GM06990 (cell line): ENCODE measurements at regions not wholly inside any gene's neighbourhood (a gene's known extent, or its start where the extent isn't known, plus 50 kb on each side); places are given as distances from the start of the nearest gene placed in this dataset.

Experiments used
- DNase-seq: peaks from one replicate; pipeline ENCODE4 v3.0.0-alpha.2; 2011; ENCODE audit not compliant: insufficient read length; ENCODE audit errors: extremely low read depth
- H3K27me3 ChIP-seq: replicated peaks from 2 replicates; pipeline ENCODE4 v1.6.0; 2011; ENCODE audit warnings: low read length; ENCODE audit not compliant: control insufficient read depth, insufficient read depth
- H3K36me3 ChIP-seq: 2 replicates; pipeline ENCODE4 v1.5.1; 2011; ENCODE audit warnings: low read length; ENCODE audit not compliant: control insufficient read depth, insufficient read depth
- H3K4me3 ChIP-seq: replicated peaks from 2 replicates; pipeline ENCODE4 v1.5.1; 2011; ENCODE audit warnings: low read depth, mild to moderate bottlenecking, control low read depth, low read length
- TF ChIP-seq, protein P1 (sequence below): IDR thresholded peaks from 2 replicates; pipeline ENCODE4 v1.5.1; 2011; ENCODE audit warnings: low read length, control low read depth, mild to moderate bottlenecking, inconsistent platforms; ENCODE audit not compliant: insufficient read depth, poor library complexity, severe bottlenecking

DNA sequence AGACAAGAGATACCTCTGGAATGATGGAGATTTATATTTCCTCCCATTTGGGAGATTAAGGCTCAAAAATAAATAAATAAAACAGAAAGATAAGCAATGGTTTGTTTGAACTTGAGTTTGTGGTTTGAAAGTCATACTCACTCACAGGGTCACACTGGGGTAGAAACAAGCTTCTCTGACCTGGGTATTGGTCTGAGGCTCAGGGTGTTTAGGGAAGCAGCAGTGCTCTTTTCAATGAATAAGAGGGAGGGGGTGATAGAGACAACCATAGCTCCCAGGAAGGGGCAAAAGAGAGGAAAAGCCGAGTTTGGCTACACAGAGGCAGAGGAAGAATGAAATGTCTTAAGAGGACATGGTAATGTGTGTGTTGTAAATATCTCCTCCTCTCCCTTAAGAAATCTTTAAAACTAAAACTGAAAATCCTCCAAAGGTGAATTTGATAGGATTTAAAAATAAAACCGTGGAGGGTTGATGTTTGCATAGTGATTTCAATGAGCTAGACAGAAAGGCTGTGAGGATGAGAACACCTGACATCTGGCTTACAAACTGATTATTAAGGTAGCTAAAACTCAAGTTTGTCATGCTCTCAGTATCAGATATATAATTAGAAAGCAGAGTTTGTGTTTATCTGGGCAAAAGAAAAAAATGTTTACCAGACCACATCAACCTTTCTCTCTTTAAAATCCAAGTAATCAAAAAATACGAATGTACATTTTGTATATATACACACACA, 159.9 kb upstream of the TMEFF2 start:
- no peaks in the 10 kb centered on the region for H3K27me3 ChIP-seq
- no peak overlapping the region for H3K4me3 ChIP-seq
- no peak for DNase-seq
- H3K36me3 ChIP-seq = no peaks in the 10 kb centered on the region
- TF ChIP-seq, protein P1, sequence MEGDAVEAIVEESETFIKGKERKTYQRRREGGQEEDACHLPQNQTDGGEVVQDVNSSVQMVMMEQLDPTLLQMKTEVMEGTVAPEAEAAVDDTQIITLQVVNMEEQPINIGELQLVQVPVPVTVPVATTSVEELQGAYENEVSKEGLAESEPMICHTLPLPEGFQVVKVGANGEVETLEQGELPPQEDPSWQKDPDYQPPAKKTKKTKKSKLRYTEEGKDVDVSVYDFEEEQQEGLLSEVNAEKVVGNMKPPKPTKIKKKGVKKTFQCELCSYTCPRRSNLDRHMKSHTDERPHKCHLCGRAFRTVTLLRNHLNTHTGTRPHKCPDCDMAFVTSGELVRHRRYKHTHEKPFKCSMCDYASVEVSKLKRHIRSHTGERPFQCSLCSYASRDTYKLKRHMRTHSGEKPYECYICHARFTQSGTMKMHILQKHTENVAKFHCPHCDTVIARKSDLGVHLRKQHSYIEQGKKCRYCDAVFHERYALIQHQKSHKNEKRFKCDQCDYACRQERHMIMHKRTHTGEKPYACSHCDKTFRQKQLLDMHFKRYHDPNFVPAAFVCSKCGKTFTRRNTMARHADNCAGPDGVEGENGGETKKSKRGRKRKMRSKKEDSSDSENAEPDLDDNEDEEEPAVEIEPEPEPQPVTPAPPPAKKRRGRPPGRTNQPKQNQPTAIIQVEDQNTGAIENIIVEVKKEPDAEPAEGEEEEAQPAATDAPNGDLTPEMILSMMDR = no peak

DNA sequence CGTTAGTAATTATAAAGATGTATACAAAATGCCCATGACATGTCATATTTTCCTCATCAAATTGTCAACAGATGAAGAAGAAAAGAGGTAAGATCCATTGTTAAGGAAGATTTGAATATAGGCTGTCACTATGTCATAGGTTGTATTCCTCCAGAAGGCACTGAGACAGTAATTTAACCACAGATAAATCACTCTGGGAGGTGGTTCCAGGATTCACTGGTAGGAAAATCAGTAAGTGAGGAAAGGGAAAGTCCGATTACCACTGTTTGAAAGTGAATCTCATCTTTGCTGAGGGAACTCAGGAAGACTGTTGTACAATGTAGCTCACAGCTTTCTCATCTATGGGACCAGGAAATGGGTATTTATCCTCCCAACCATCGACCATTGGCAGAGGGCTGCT, 152.8 kb upstream of the TMEFF2 start:
- no peak overlapping the region for H3K4me3 ChIP-seq
- DNase-seq = no peak
- H3K27me3 ChIP-seq = no peaks in the 10 kb centered on the region
- TF ChIP-seq, protein P1 = no peak
- H3K36me3 ChIP-seq = no peaks in the 10 kb centered on the region

DNA sequence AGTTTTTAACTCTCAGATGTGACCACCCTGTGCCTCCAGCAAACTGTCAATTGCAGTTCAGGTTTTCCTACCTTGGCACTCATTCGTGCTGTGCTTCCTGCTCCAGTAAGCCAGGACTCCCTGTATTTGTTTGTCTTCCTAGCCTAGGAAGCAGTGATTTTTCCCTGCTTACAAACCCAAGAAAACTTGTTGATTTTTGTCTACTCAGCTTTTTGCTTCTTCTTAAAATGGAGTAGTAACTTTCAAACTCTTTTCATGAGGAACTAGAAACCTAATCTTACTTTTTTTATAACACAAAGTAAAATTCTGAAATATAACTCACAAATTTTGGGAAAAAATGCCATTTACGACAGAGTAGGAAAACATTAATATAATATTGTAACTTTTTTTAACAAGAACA, 150.6 kb upstream of the TMEFF2 start:
- DNase-seq = no peak
- Histone ChIP-seq H3K27me3 (no peaks in the 10 kb centered on the region), H3K4me3 (no peak overlapping the region), H3K36me3 (no peaks in the 10 kb centered on the region)
- TF ChIP-seq, protein P1 = no peak

DNA sequence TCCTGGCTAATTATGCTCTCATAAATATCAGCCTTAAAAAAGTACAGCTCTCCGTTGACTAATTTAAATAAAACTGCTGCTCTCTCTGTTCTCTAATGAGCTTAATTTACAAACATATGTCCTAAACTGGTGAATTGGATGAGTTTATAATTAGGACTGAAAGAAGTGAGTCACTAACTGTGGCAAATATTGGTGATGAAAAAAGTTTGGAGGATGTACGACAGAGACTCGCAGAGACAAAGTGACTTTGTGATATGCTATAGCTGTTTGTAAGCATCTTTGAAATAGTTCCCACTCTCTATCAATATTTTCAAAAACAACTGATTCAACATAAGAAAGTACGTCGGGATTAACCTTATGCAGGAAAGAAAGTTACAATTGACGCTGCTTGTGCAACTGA, 138.9 kb upstream of the TMEFF2 start:
- no peak for DNase-seq
- Histone ChIP-seq H3K4me3 (no peak overlapping the region), H3K36me3 (no peaks in the 10 kb centered on the region), H3K27me3 (no peaks in the 10 kb centered on the region)
- TF ChIP-seq, protein P1 = no peak

DNA sequence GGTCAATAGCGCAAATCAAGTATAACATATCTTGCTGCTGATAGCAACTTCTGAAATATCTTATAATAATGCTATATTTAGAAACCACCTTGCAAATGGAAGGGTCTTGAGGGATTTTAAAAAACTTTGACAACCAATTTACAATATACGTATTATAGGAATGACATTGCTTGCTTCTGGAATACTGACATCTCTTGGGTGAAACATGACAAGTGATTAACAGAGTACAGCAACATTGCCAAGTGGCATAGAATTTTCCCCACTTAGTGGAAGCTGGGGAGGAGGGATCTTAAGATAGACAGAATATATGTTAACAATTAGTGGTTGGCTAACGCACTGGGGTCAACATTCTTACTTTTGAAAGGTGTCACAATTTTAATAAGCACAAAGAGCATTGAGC, 133.6 kb upstream of the TMEFF2 start:
- no peaks in the 10 kb centered on the region for H3K36me3 ChIP-seq
- TF ChIP-seq, protein P1 = no peak
- no peak for DNase-seq
- no peak overlapping the region for H3K4me3 ChIP-seq
- no peaks in the 10 kb centered on the region for H3K27me3 ChIP-seq

DNA sequence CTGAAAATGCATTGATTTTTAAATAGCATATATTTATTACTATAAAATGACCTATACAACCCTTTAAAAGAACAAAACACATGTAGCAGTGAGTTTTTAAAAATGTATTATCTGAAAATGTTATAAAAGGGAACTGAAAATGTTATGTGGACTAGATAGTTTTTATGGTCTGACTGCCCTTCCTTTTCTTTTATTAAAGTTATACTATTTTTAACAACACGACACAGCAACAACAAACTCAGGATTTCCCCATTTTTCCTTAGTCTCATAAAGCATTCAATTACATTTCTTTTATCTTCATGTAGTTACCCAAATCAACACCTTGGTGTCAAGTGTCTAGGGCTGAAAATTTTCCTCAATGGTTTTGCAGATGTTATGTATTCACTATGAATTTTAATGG, 132.8 kb upstream of the TMEFF2 start:
- DNase-seq = no peak
- TF ChIP-seq, protein P1 = no peak
- Histone ChIP-seq H3K36me3 (no peaks in the 10 kb centered on the region), H3K4me3 (no peak overlapping the region), H3K27me3 (no peaks in the 10 kb centered on the region)
